HepG2 (cell line): ENCODE measurements at regions not wholly inside any gene's neighbourhood (a gene's known extent, or its start where the extent isn't known, plus 50 kb on each side); places are given as distances from the start of the nearest gene placed in this dataset.

Experiments
- ATAC-seq: fragments of 200-7000 bp; cut with Tn5 transposase; 3 replicates; pipeline ENCODE4 v1.9.1; 2020; ENCODE audit warnings: mild to moderate bottlenecking, moderate library complexity
- BruUV-seq: library from RNA; stranded (reverse); fragments of 400-500 nt; replicated peaks from 2 replicates; lab custom pipeline; 2021; lab: Mats Ljungman, UMichigan
- CTCF ChIA-PET: fragments of 300-600 bp; formaldehyde crosslinking; extraction: SDS; loops from one replicate; lab custom pipeline; 2021; ENCODE audit warnings: low total read pairs, inconsistent platforms, low intra/inter-chr PET ratio; lab: Yijun Ruan, JAX
- POLR2A ChIA-PET: fragments of 350-600 bp; sonication (Branson Sonifier 250); formaldehyde crosslinking; loops from one replicate; lab custom pipeline; 2020; ENCODE audit warnings: antibody characterized with exemption, inconsistent platforms; lab: Yijun Ruan, JAX
- DNase-seq: peaks from one replicate; pipeline ENCODE4 v3.0.0-alpha.2; 2015; ENCODE audit warnings: low spot score
- FAIRE-seq: peaks from 3 replicates; lab custom pipeline; 2011; peaks lifted over from hg19 to GRCh38; lab: Jason Lieb, UNC
- H2AFZ ChIP-seq: one replicate; pipeline ENCODE4 v1.6.1; 2011; ENCODE audit warnings: low read length, inconsistent platforms
- H3K27ac ChIP-seq: fragments of 300-600 bp; 3 replicates; pipeline ENCODE4 v1.8.0; 2011; ENCODE audit warnings: mixed run types, mild to moderate bottlenecking, mixed read lengths, low read length, inconsistent platforms; ENCODE audit not compliant: insufficient read depth; ENCODE audit errors: extremely low read length
- H3K27me3 ChIP-seq, 2 experiments: fragments of 200-600 bp in 1 of 2; 2 replicates in 1 of 2; 3 replicates in 1 of 2; pipeline versions ENCODE4 v1.6.0 to v1.8.0; 2011; ENCODE audit warnings: low read length in 2 of 2, mild to moderate bottlenecking in 2 of 2, moderate library complexity in 2 of 2, inconsistent platforms in 1 of 2; ENCODE audit not compliant: insufficient read depth in 2 of 2, control insufficient read depth in 1 of 2
- H3K36me3 ChIP-seq, 2 experiments: fragments of 200-600 bp in 1 of 2; replicated peaks in 1 of 2; 2 replicates in 1 of 2; 3 replicates in 1 of 2; pipeline versions ENCODE4 v1.5.1 to v1.8.0; 2011; ENCODE audit warnings: low read length in 2 of 2, inconsistent platforms in 1 of 2; ENCODE audit not compliant: insufficient read depth in 2 of 2, control insufficient read depth in 1 of 2
- H3K4me1 ChIP-seq: 2 replicates; pipeline ENCODE4 v1.5.1; 2012; ENCODE audit warnings: low read length, inconsistent platforms; ENCODE audit not compliant: insufficient read depth
- H3K4me2 ChIP-seq: 2 replicates; pipeline ENCODE4 v1.6.0; 2011; ENCODE audit warnings: low read depth, low read length, inconsistent platforms
- H3K4me3 ChIP-seq, 3 experiments: fragments of 200-600 bp in 1 of 3; sonication (generic), shearing (Covaris generic) in 1 of 3; replicated peaks in 1 of 3; 2 replicates each; pipeline ENCODE4 v1.5.1; 2011 to 2016; ENCODE audit warnings: low read length in 3 of 3, inconsistent platforms in 2 of 3, low read depth in 2 of 3, mild to moderate bottlenecking in 2 of 3, control low read depth in 1 of 3, mixed read lengths in 1 of 3; ENCODE audit not compliant: insufficient read depth in 1 of 3
- H3K79me2 ChIP-seq: one replicate; pipeline ENCODE4 v1.6.1; 2011; ENCODE audit warnings: low read length, inconsistent platforms; ENCODE audit not compliant: insufficient read depth
- H3K9ac ChIP-seq: 2 replicates; pipeline ENCODE4 v1.6.0; 2011; ENCODE audit warnings: mild to moderate bottlenecking, low read depth, low read length, inconsistent platforms; ENCODE audit not compliant: insufficient read depth
- H3K9me3 ChIP-seq: 2 replicates; pipeline ENCODE4 v1.5.1; 2012; ENCODE audit warnings: mild to moderate bottlenecking, low read length
- H4K20me1 ChIP-seq: 2 replicates; pipeline ENCODE4 v1.6.0; 2011; ENCODE audit warnings: inconsistent platforms, mild to moderate bottlenecking, low read length, moderate library complexity; ENCODE audit not compliant: insufficient read depth
- ARNTL ChIP-seq: sonication (generic); formaldehyde crosslinking; IDR thresholded peaks from 2 replicates; pipeline ENCODE4 v1.4.0; 2020; ENCODE audit warnings: mild to moderate bottlenecking, missing genetic modification reagents
- ATAD3A ChIP-seq: sonication (generic); formaldehyde crosslinking; IDR thresholded peaks from 2 replicates; pipeline ENCODE4 v1.4.0; 2020; ENCODE audit warnings: missing genetic modification reagents
- CHCHD3 ChIP-seq: sonication (generic); formaldehyde crosslinking; IDR thresholded peaks from 2 replicates; pipeline ENCODE4 v1.8.0; 2022; ENCODE audit warnings: mild to moderate bottlenecking, missing genetic modification reagents, moderate library complexity
- CREM ChIP-seq, 2 experiments: sonication (generic) in 1 of 2; formaldehyde crosslinking in 1 of 2; IDR thresholded peaks; 2 replicates each; pipeline versions ENCODE4 v1.4.0 to v1.6.1; 2016 to 2020; ENCODE audit warnings: antibody characterized with exemption in 1 of 2, mild to moderate bottlenecking in 1 of 2, missing genetic modification reagents in 1 of 2
- DPF2 ChIP-seq: sonication (generic); formaldehyde crosslinking; IDR thresholded peaks from 2 replicates; pipeline ENCODE4 v1.4.0; 2020; ENCODE audit warnings: mild to moderate bottlenecking, low read depth, missing genetic modification reagents, borderline replicate concordance
- HNF4A ChIP-seq: sonication (generic); formaldehyde crosslinking; IDR thresholded peaks from 2 replicates; pipeline ENCODE4 v1.4.0; 2020; ENCODE audit warnings: missing genetic modification reagents
- HNF4G ChIP-seq, 2 experiments: sonication (generic) in 1 of 2; formaldehyde crosslinking in 1 of 2; IDR thresholded peaks; 2 replicates each; pipeline versions ENCODE4 v1.4.0 to v1.6.1; 2011 to 2020; ENCODE audit warnings: borderline replicate concordance in 2 of 2, low read depth in 2 of 2, mild to moderate bottlenecking in 2 of 2, low read length in 1 of 2, missing genetic modification reagents in 1 of 2, moderate library complexity in 1 of 2
- HNRNPH1 ChIP-seq: fragments of 200-400 bp; formaldehyde crosslinking; optimal IDR thresholded peaks from 2 replicates; pipeline ENCODE3; 2017; ENCODE audit warnings: mild to moderate bottlenecking, low read depth, low read length
- HOXA9 ChIP-seq: sonication (generic); formaldehyde crosslinking; IDR thresholded peaks from 2 replicates; pipeline ENCODE4 v1.8.1; 2022; ENCODE audit warnings: missing genetic modification reagents, mild to moderate bottlenecking, moderate library complexity, borderline replicate concordance
- JDP2 ChIP-seq: sonication (generic); formaldehyde crosslinking; IDR thresholded peaks from 2 replicates; pipeline ENCODE4 v1.8.1; 2022; ENCODE audit warnings: missing genetic modification reagents, borderline replicate concordance
- LCORL ChIP-seq, 2 experiments: fragments of 450-650 bp in 1 of 2; sonication (generic) in 1 of 2; formaldehyde crosslinking in 1 of 2; IDR thresholded peaks; 2 replicates each; pipeline versions ENCODE4 v1.5.0 to v1.6.1; 2017 to 2020; ENCODE audit warnings: antibody characterized with exemption in 1 of 2, missing genetic modification reagents in 1 of 2
- MAX ChIP-seq: IDR thresholded peaks from 2 replicates; pipeline ENCODE4 v1.6.1; 2012; ENCODE audit warnings: inconsistent platforms
- NCOR1 ChIP-seq: fragments of 200-600 bp; sonication (generic); IDR thresholded peaks from 2 replicates; pipeline ENCODE4 v1.7.0; 2017; ENCODE audit warnings: antibody characterized with exemption, low read length, borderline replicate concordance
- NR3C1 ChIP-seq: sonication (generic); formaldehyde crosslinking; IDR thresholded peaks from 2 replicates; pipeline ENCODE4 v1.4.0; 2020; ENCODE audit warnings: missing genetic modification reagents
- RBAK ChIP-seq: sonication (generic); formaldehyde crosslinking; IDR thresholded peaks from 2 replicates; pipeline ENCODE4 v1.5.1; 2020; ENCODE audit warnings: mild to moderate bottlenecking, missing genetic modification reagents
- SAP130 ChIP-seq: IDR thresholded peaks from 2 replicates; pipeline ENCODE4 v1.6.1; 2016; ENCODE audit warnings: low read depth
- SMC3 ChIP-seq: IDR thresholded peaks from 2 replicates; pipeline ENCODE4 v1.6.1; 2011; ENCODE audit warnings: low read length, improper control_type of control experiment
- THRA ChIP-seq: sonication (generic); formaldehyde crosslinking; IDR thresholded peaks from 2 replicates; pipeline ENCODE4 v1.4.0; 2020; ENCODE audit warnings: missing genetic modification reagents, borderline replicate concordance
- TOE1 ChIP-seq: sonication (generic); formaldehyde crosslinking; IDR thresholded peaks from 2 replicates; pipeline ENCODE4 v1.4.0; 2020; ENCODE audit warnings: mild to moderate bottlenecking, missing genetic modification reagents
- TRIM24 ChIP-seq: sonication (generic); formaldehyde crosslinking; IDR thresholded peaks from 2 replicates; pipeline ENCODE4 v1.8.0; 2022; ENCODE audit warnings: mild to moderate bottlenecking, missing genetic modification reagents
- ZNF136 ChIP-seq: sonication (generic); formaldehyde crosslinking; IDR thresholded peaks from 2 replicates; pipeline ENCODE4 v1.8.1; 2022; ENCODE audit warnings: low read depth, mild to moderate bottlenecking, moderate library complexity, missing genetic modification reagents
- ZNF367 ChIP-seq: sonication (generic); formaldehyde crosslinking; IDR thresholded peaks from 2 replicates; pipeline ENCODE4 v1.4.0; 2020; ENCODE audit warnings: missing genetic modification reagents, borderline replicate concordance
- ZNF777 ChIP-seq: sonication (generic); formaldehyde crosslinking; IDR thresholded peaks from 2 replicates; pipeline ENCODE4 v1.4.0; 2020; ENCODE audit warnings: missing genetic modification reagents
- WGBS: methylation state at CpG from one replicate; pipeline ENCODE4 v1.1.6; 2017; ENCODE audit warnings: low lambda C conversion rate; 5-methylcytosine and 5-hydroxymethylcytosine counted together
- in situ Hi-C: cut with HindIII; loops from 2 replicates; pipeline ENCODE4 v1.10.0; 2017; ENCODE audit warnings: low pct_unique_long_range_greater_than_20kb; ENCODE audit not compliant: extremely low pct_ligation_motif_present
- intact Hi-C: fragments of 100-400 bp; cut with micrococcal nuclease; formaldehyde crosslinking; loops from one replicate; pipeline ENCODE4 v1.10.0; 2022; ENCODE audit not compliant: unreplicated experiment

GRCh38 chr19:46951171-46951986 lies 68.3 kb upstream of the NPAS1 start:
- H4K20me1 ChIP-seq: no peaks in the 10 kb centered on the region
- peak overlapping the region; percentile 24; the same call in 1 of the 2 replicates for H3K9ac ChIP-seq
- no peak overlapping the region for H2AFZ ChIP-seq
- WGBS: 41% methylated on average over 8 of the region's 8 CpGs
- peak overlapping the region; percentile 61 for H3K27ac ChIP-seq
- H3K4me3 ChIP-seq: no peak overlapping the region
- peak overlapping the region; percentile 31; the same call in 1 of the 2 replicates for H3K4me2 ChIP-seq
- FAIRE-seq (peak; percentile 75), DNase-seq (peak; percentile 75), ATAC-seq (peak; percentile 33)
- intact Hi-C loops: loop anchor here (5.0 kb wide), 1 partner anchor 94 kb away; no protein-coding TSS in a partner anchor
- H3K79me2 ChIP-seq: peaks cover 53% of the 10 kb centered on the region
- no TSS peak for BruUV-seq
- no peaks in the 10 kb centered on the region for H3K9me3 ChIP-seq
- H3K27me3 ChIP-seq: no peaks in the 10 kb centered on the region
- H3K4me1 ChIP-seq: peaks cover 88% of the 10 kb centered on the region
- peaks cover 4 to 24% of the 10 kb centered on the region in 2 experiments for H3K36me3 ChIP-seq
- CTCF ChIA-PET: no interaction called here
- POLR2A ChIA-PET: interaction anchor here (0.8 to 1.4 kb wide), 3 partner anchors 11 to 305 kb away, joined by 3 to 5 read pairs (median 3); partner anchors contain the start of gene CCDC9
- in situ Hi-C loops: no loop called here
- 0 out of 2 replicates have a peak, but pooled peaks have one; percentile 12 for TF ChIP-seq TRIM24 (CRISPR knock-in tag)
- TF ChIP-seq HNF4G (IDR thresholded peaks at IDR 0.05; ENCODE audit: borderline replicate concordance, low read depth, low read length): peak; percentile 83
- no peak for TF ChIP-seq HNF4G (CRISPR knock-in tag; IDR thresholded peaks at IDR 0.05; ENCODE audit: borderline replicate concordance, low read depth)
- TF ChIP-seq CHCHD3 (CRISPR knock-in tag): no peak
- TF ChIP-seq ATAD3A (CRISPR knock-in tag): no peak
- no peak for TF ChIP-seq ZNF136 (CRISPR knock-in tag)
- TF ChIP-seq NR3C1 (CRISPR knock-in tag): no peak
- no peak for TF ChIP-seq SMC3
- TF ChIP-seq JDP2 (CRISPR knock-in tag): no peak
- peak; percentile 16; the same call in 1 of the 2 replicates for TF ChIP-seq CREM (IDR thresholded peaks at IDR 0.05)
- TF ChIP-seq CREM (CRISPR knock-in tag; IDR thresholded peaks at IDR 0.05): no peak
- TF ChIP-seq HOXA9 (CRISPR knock-in tag): no peak
- peak; percentile 91 for TF ChIP-seq HNF4A (CRISPR knock-in tag)
- no peak for TF ChIP-seq HNRNPH1
- TF ChIP-seq TOE1 (CRISPR knock-in tag): no peak
- TF ChIP-seq THRA (CRISPR knock-in tag): peak; percentile 16; the same call in 1 of the 2 replicates
- 0 out of 2 replicates have a peak, but pooled peaks have one; percentile 3 for TF ChIP-seq RBAK (CRISPR knock-in tag)
- TF ChIP-seq SAP130 (CRISPR knock-in tag): 0 out of 2 replicates have a peak, but pooled peaks have one; percentile 11
- 0 out of 2 replicates have a peak, but pooled peaks have one; percentile 18 for TF ChIP-seq DPF2 (CRISPR knock-in tag)
- TF ChIP-seq MAX: 0 out of 2 replicates have a peak, but pooled peaks have one; percentile 43
- TF ChIP-seq ZNF367: no peak
- no peak for TF ChIP-seq ZNF777 (CRISPR knock-in tag)
- no peak for TF ChIP-seq LCORL (IDR thresholded peaks at IDR 0.05)
- peak; percentile 57; the same call in 1 of the 2 replicates for TF ChIP-seq LCORL (CRISPR knock-in tag; IDR thresholded peaks at IDR 0.05)
- peak; percentile 66; the same call in 1 of the 2 replicates for TF ChIP-seq ARNTL (CRISPR knock-in tag)
- peak; percentile 61; the same call in 1 of the 2 replicates for TF ChIP-seq NCOR1
